ENCODE measurements at regions not wholly inside any gene's neighbourhood (a gene's known extent, or its start where the extent isn't known, plus 50 kb on each side); places are given as distances from the start of the nearest gene placed in this dataset.
"Not testable (repeated sequence)": the region's sequence is repeated elsewhere in the genome, so short reads cannot be mapped to it uniquely, and the experiment has no call there.

GRCh38 chr5:159515909-159516415, 185.7 kb upstream of the IL12B start:
- H3K27me3 Mint-ChIP-seq = peaks cover 22% of the 10 kb centered on the region
- CTCF ChIA-PET = interaction anchor here (0.6 to 2.6 kb wide), 19 partner anchors 10 to 1065 kb away, joined by 3 to 16 read pairs (median 3); no protein-coding TSS in a partner anchor
- ATAC-seq (peak; percentile 90), DNase-seq (peak; percentile 80)
- no peaks in the 10 kb centered on the region for H3K9me3 Mint-ChIP-seq (ENCODE audit: low read depth)
- no peak overlapping the region for H3K27ac Mint-ChIP-seq
- no peaks in the 10 kb centered on the region for H3K36me3 Mint-ChIP-seq
- H3K4me1 Mint-ChIP-seq = peaks cover 3% of the 10 kb centered on the region
- H3K4me3 Mint-ChIP-seq = no peak overlapping the region

- H3K9me3 Mint-ChIP-seq (ENCODE audit: low read depth) = no peaks in the 10 kb centered on the region
- ATAC-seq (no peak), DNase-seq (no peak)
- peaks cover 12% of the 10 kb centered on the region for H3K27me3 Mint-ChIP-seq
- CTCF ChIA-PET = no interaction called here
- H3K4me3 Mint-ChIP-seq = no peak overlapping the region
- peaks cover 3% of the 10 kb centered on the region for H3K4me1 Mint-ChIP-seq
- no peak overlapping the region for H3K27ac Mint-ChIP-seq
- H3K36me3 Mint-ChIP-seq = no peaks in the 10 kb centered on the region
Observed at GRCh38 chr5:159518371-159518770, 188.1 kb upstream of the IL12B start.

- no peak overlapping the region for H3K27ac Mint-ChIP-seq
- no peaks in the 10 kb centered on the region for H3K9me3 Mint-ChIP-seq (ENCODE audit: low read depth)
- no peak overlapping the region for H3K4me3 Mint-ChIP-seq
- no peak for DNase-seq
- no peaks in the 10 kb centered on the region for H3K36me3 Mint-ChIP-seq
- CTCF ChIA-PET = no interaction called here
- H3K4me1 Mint-ChIP-seq = peaks cover 3% of the 10 kb centered on the region
- peaks cover 12% of the 10 kb centered on the region for H3K27me3 Mint-ChIP-seq
- no peak for ATAC-seq
Observed at GRCh38 chr5:159519365-159519764, 189.1 kb upstream of the IL12B start.

- Mint-ChIP-seq H3K9me3 (ENCODE audit: low read depth) (no peaks in the 10 kb centered on the region), H3K4me1 (no peaks in the 10 kb centered on the region), H3K36me3 (no peaks in the 10 kb centered on the region), H3K27ac (no peak overlapping the region), H3K27me3 (no peaks in the 10 kb centered on the region), H3K4me3 (no peak overlapping the region)
- no peak for ATAC-seq
- DNase-seq = no peak
- CTCF ChIA-PET = no interaction called here
Observed at GRCh38 chr5:159522841-159523240, 192.6 kb upstream of the IL12B start.

- DNase-seq; H3K27ac Mint-ChIP-seq; H3K36me3 Mint-ChIP-seq; CTCF ChIA-PET; ATAC-seq; H3K4me3 Mint-ChIP-seq; H3K4me1 Mint-ChIP-seq; H3K9me3 Mint-ChIP-seq (ENCODE audit: low read depth); H3K27me3 Mint-ChIP-seq: not testable (repeated sequence)
Observed at GRCh38 chr5:159524279-159524678, 194.0 kb upstream of the IL12B start.

- Mint-ChIP-seq H3K9me3 (ENCODE audit: low read depth) (no peaks in the 10 kb centered on the region), H3K27me3 (peaks cover 4% of the 10 kb centered on the region), H3K27ac (no peak overlapping the region), H3K4me1 (no peaks in the 10 kb centered on the region), H3K4me3 (no peak overlapping the region), H3K36me3 (no peaks in the 10 kb centered on the region)
- DNase-seq (no peak), ATAC-seq (no peak)
- CTCF ChIA-PET = no interaction called here
Observed at GRCh38 chr5:159525117-159525516, 194.8 kb upstream of the IL12B start.

GRCh38 chr5:159527546-159528254, 197.4 kb upstream of the IL12B start:
- CTCF ChIA-PET = no interaction called here
- Mint-ChIP-seq H3K9me3 (ENCODE audit: low read depth) (no peaks in the 10 kb centered on the region), H3K27ac (no peak overlapping the region), H3K36me3 (no peaks in the 10 kb centered on the region), H3K4me3 (no peak overlapping the region), H3K27me3 (peaks cover 4% of the 10 kb centered on the region), H3K4me1 (no peaks in the 10 kb centered on the region)
- ATAC-seq (no peak), DNase-seq (no peak)

- Mint-ChIP-seq H3K9me3 (ENCODE audit: low read depth) (no peaks in the 10 kb centered on the region), H3K4me3 (no peak overlapping the region), H3K27me3 (peaks cover 6% of the 10 kb centered on the region), H3K36me3 (no peaks in the 10 kb centered on the region), H3K27ac (no peak overlapping the region), H3K4me1 (no peaks in the 10 kb centered on the region)
- ATAC-seq (no peak), DNase-seq (no peak)
- CTCF ChIA-PET = interaction anchor here (0.6 kb wide), 1 partner anchor 16 kb away, joined by 5 read pairs; no protein-coding TSS in a partner anchor
Observed at GRCh38 chr5:159531554-159532105, 201.3 kb upstream of the IL12B start.

GRCh38 chr5:159533197-159533596, 202.9 kb upstream of the IL12B start:
- peaks cover 6% of the 10 kb centered on the region for H3K27me3 Mint-ChIP-seq
- no peak for DNase-seq
- ATAC-seq = no peak
- H3K4me1 Mint-ChIP-seq = no peaks in the 10 kb centered on the region
- no peak overlapping the region for H3K4me3 Mint-ChIP-seq
- H3K36me3 Mint-ChIP-seq = no peaks in the 10 kb centered on the region
- no peak overlapping the region for H3K27ac Mint-ChIP-seq
- H3K9me3 Mint-ChIP-seq (ENCODE audit: low read depth) = no peaks in the 10 kb centered on the region
- CTCF ChIA-PET = no interaction called here

- no peak for ATAC-seq
- H3K4me1 Mint-ChIP-seq = no peaks in the 10 kb centered on the region
Observed at GRCh38 chr5:159536166-159536565, 205.9 kb upstream of the IL12B start.

GRCh38 chr5:159536646-159537045, 206.4 kb upstream of the IL12B start:
- H3K27ac Mint-ChIP-seq = no peak overlapping the region
- CTCF ChIA-PET = no interaction called here
- H3K4me3 Mint-ChIP-seq = no peak overlapping the region
- no peaks in the 10 kb centered on the region for H3K9me3 Mint-ChIP-seq (ENCODE audit: low read depth)
- DNase-seq (no peak), ATAC-seq (no peak)
- no peaks in the 10 kb centered on the region for H3K36me3 Mint-ChIP-seq
- peaks cover 3% of the 10 kb centered on the region for H3K27me3 Mint-ChIP-seq
- H3K4me1 Mint-ChIP-seq = no peaks in the 10 kb centered on the region

More at GRCh38 chr5:159536166-159536565, 205.9 kb upstream of the IL12B start:
- DNase-seq = no peak
- Mint-ChIP-seq H3K4me3 (no peak overlapping the region), H3K9me3 (ENCODE audit: low read depth) (no peaks in the 10 kb centered on the region), H3K27ac (no peak overlapping the region), H3K36me3 (no peaks in the 10 kb centered on the region), H3K27me3 (peaks cover 3% of the 10 kb centered on the region)
- CTCF ChIA-PET = no interaction called here

GRCh38 chr5:159539678-159540077, 209.4 kb upstream of the IL12B start:
- Mint-ChIP-seq H3K4me1 (no peaks in the 10 kb centered on the region), H3K4me3 (no peak overlapping the region), H3K36me3 (no peaks in the 10 kb centered on the region), H3K27ac (no peak overlapping the region), H3K27me3 (peaks cover 8% of the 10 kb centered on the region), H3K9me3 (ENCODE audit: low read depth) (no peaks in the 10 kb centered on the region)
- CTCF ChIA-PET = interaction anchor here (1.2 kb wide), 1 partner anchor 23 kb away, joined by 3 read pairs; no protein-coding TSS in a partner anchor
- DNase-seq (no peak), ATAC-seq (no peak)

- no peaks in the 10 kb centered on the region for H3K9me3 Mint-ChIP-seq (ENCODE audit: low read depth)
- no peak overlapping the region for H3K4me3 Mint-ChIP-seq
- no peaks in the 10 kb centered on the region for H3K36me3 Mint-ChIP-seq
- H3K27ac Mint-ChIP-seq = no peak overlapping the region
- peaks cover 12% of the 10 kb centered on the region for H3K27me3 Mint-ChIP-seq
- no peaks in the 10 kb centered on the region for H3K4me1 Mint-ChIP-seq
- CTCF ChIA-PET = no interaction called here
- ATAC-seq (no peak), DNase-seq (no peak)
Observed at GRCh38 chr5:159543326-159543725, 213.0 kb upstream of the IL12B start.

GRCh38 chr5:159545156-159545555, 214.9 kb upstream of the IL12B start:
- CTCF ChIA-PET = no interaction called here
- ATAC-seq (no peak), DNase-seq (no peak)
- no peaks in the 10 kb centered on the region for H3K4me1 Mint-ChIP-seq
- no peaks in the 10 kb centered on the region for H3K9me3 Mint-ChIP-seq (ENCODE audit: low read depth)
- no peaks in the 10 kb centered on the region for H3K36me3 Mint-ChIP-seq
- H3K27ac Mint-ChIP-seq = no peak overlapping the region
- H3K4me3 Mint-ChIP-seq = no peak overlapping the region
- peaks cover 18% of the 10 kb centered on the region for H3K27me3 Mint-ChIP-seq
